Activated CD4-positive, alpha-beta T cell treated with anti-CD3 and anti-CD28 coated beads, Interleukin-2, amount 10 ng/mL, durations not matched to agents 24 days and 14 days (primary cell): ENCODE measurements at regions not wholly inside any gene's neighbourhood (a gene's known extent, or its start where the extent isn't known, plus 50 kb on each side); places are given as distances from the start of the nearest gene placed in this dataset.

Experiments used
- DNase-seq: peaks from one replicate; pipeline ENCODE4 v3.0.0; 2022
- H3K27ac Mint-ChIP-seq: one replicate; pipeline ENCODE4 v1.8.0; 2022; ENCODE audit warnings: mild to moderate bottlenecking, mixed read lengths
- H3K27me3 Mint-ChIP-seq: one replicate; pipeline ENCODE4 v1.8.0; 2022; ENCODE audit warnings: mixed read lengths
- H3K36me3 Mint-ChIP-seq: one replicate; pipeline ENCODE4 v1.8.0; 2022; ENCODE audit warnings: low read depth, mild to moderate bottlenecking, mixed read lengths
- H3K4me1 Mint-ChIP-seq: one replicate; pipeline ENCODE4 v1.8.0; 2021; ENCODE audit warnings: mixed read lengths
- H3K4me3 Mint-ChIP-seq: one replicate; pipeline ENCODE4 v1.8.0; 2022; ENCODE audit warnings: mild to moderate bottlenecking, moderate library complexity, mixed read lengths
- H3K9me3 Mint-ChIP-seq: one replicate; pipeline ENCODE4 v1.8.0; 2021; ENCODE audit warnings: mixed read lengths
- intact Hi-C: fragments of 100-400 bp; cut with micrococcal nuclease; formaldehyde crosslinking; loops from one replicate; pipeline ENCODE4 v1.15.1; 2023

DNA sequence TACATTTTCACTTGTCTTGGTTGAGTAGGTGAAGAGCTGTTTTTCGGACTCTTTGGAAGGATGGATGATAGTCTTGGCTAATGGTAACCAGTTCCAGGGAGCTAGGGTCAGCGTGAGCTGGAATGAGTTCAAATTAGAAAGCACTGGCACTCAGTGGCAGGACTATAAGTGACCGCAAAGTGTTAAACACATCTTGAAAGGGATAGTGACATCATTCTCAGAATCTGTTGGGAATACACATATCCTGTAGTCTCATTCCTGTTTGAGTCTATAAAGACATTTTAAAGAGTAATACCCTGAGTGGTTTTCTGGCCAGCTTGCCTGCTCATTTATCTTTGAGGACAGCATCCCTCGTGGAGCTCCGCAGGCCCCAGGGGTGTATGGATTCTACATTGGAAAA, 56.7 kb upstream of the TMEM248 start:
- H3K36me3 Mint-ChIP-seq, result peaks cover 5% of the 10 kb centered on the region
- H3K27ac Mint-ChIP-seq, result peak overlapping the region; percentile 36
- intact Hi-C loops, result no loop called here

DNA sequence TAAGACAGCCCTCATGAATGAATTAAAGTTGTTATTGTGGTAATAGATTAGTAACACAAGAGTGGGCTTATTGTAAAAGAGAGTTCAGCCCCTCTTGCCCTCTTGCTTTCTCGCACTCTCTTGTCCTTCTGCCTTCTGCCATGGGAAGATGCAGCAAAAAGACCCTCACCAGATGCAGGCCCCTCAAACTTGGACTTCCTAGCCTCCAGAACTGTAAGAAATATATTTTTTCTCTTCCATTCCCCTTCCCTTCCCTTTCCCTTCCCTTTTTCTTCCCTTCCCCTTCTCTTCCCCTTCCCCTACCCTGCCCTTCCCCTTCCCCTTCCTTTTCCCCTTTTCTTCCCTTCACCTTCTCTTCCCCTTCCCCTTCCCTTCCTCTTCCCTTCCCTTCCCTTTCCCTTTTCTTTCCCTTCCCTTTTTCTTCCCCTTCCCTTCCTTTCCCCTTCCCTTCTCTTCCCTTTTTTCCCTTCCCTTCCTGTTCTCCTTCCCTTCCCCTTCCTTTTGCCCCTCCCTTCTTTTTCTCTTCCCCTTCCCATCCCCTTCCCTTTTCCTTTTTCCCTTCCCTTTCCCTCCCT, 55.6 kb upstream of the TMEM248 start:
- peak overlapping the region; percentile 34 for H3K27ac Mint-ChIP-seq
- no peak overlapping the region for H3K4me3 Mint-ChIP-seq
- H3K36me3 Mint-ChIP-seq, result peaks cover 5% of the 10 kb centered on the region
- intact Hi-C loops, result no loop called here
- no peaks in the 10 kb centered on the region for H3K27me3 Mint-ChIP-seq
- no peak for DNase-seq
- no peaks in the 10 kb centered on the region for H3K9me3 Mint-ChIP-seq
- H3K4me1 Mint-ChIP-seq, result peaks cover 6% of the 10 kb centered on the region

More for the DNA sequence above, 56.7 kb upstream of the TMEM248 start:
- no peak overlapping the region for H3K4me3 Mint-ChIP-seq
- no peaks in the 10 kb centered on the region for H3K27me3 Mint-ChIP-seq
- no peak for DNase-seq
- peaks cover 16% of the 10 kb centered on the region for H3K4me1 Mint-ChIP-seq
- no peaks in the 10 kb centered on the region for H3K9me3 Mint-ChIP-seq

DNA sequence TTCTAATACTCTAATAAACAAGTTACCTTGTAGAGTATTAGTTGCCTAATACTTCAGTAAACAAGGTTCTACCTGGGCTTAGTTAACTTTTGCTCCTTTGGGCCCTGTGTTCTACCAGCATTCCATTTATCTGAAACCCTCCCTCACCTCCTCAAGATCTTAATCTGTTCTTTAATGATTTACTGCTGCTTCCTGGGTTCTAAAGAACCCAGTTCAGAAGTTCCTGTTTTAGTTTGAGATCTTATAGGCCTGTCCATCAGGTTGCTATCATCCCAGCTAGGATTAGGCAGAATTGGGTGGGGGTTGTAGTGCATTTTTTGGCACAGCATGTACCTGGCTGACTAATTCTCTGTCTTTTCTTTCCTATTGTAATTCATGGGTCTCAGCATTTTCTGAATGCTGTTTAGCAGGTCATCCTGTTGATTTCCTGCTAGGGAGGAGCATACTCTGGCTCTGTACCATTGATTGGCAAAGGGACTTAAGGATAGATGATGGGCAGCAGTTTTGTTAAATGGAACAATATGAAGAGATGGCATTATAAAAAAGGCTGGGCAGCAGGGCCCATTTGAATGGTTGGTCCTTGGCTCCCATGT, 53.7 kb upstream of the TMEM248 start:
- no peak for DNase-seq
- intact Hi-C loops, result no loop called here
- Mint-ChIP-seq H3K4me1 (peaks cover 3% of the 10 kb centered on the region), H3K27ac (no peak overlapping the region), H3K9me3 (no peaks in the 10 kb centered on the region), H3K36me3 (peaks cover 5% of the 10 kb centered on the region), H3K27me3 (no peaks in the 10 kb centered on the region), H3K4me3 (no peak overlapping the region)

DNA sequence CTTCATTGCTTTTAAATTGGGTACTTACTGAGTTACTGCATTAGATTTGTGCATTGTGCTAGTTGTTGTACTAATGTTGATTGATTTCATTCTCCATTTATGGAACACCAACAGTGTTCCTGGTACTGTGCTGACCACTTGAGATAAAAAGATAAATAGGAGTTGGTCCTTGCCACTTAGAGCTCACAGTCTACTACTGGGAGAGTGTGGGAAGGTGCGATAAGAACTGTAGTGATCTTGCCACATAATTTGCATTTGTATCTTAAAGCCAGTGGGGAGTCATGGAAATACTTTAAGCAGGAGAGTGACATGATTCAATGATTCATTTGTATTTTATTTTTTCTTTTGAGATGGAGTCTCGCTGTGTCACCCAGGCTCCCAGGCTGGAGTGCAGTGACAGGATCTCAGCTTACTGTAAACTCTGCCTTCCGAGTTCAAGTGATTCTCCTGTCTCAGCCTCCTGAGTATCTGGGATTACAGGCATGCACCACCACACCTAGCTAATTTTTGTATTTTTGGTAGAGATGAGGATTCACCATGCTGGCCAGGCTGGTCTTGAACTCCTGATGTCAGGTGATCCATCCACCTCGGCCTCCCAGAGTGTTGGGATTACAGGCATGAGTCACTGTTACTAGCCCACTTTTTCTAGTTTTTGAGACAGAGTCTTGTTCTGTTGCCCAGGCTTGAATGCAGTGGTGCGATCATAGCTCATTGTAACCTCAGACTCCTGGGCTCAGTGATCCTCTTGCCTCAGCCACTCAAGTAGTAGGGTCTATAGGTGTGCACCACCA, 51.2 kb upstream of the TMEM248 start:
- Mint-ChIP-seq H3K4me1 (no peaks in the 10 kb centered on the region), H3K27ac (peak overlapping the region; percentile 68), H3K9me3 (no peaks in the 10 kb centered on the region), H3K36me3 (peaks cover 2% of the 10 kb centered on the region), H3K4me3 (no peak overlapping the region), H3K27me3 (no peaks in the 10 kb centered on the region)
- no peak for DNase-seq
- intact Hi-C loops, result loop anchor here (1.0 kb wide), 2 partner anchors 10 to 17 kb away; no protein-coding TSS in a partner anchor

DNA sequence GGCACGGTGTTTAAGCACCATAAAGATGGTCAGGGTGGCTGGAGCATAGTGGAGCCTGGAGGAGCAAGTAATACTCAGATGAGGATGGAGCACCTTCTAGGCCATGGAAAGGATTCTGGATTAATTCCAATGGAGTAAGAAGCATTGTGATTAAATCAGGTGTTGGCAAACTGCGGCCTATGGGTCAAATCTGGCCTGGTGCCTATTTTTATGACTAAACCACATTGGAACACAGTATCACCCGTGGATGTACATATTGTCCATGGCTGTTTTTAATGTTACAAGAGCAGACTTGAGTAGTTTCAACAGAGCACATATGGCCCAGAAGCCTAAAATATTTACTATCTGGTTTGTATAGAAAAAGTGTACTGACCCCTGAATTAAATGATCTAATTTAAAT, 49.9 kb upstream of the TMEM248 start:
- H3K27me3 Mint-ChIP-seq, result no peaks in the 10 kb centered on the region
- no peak overlapping the region for H3K4me3 Mint-ChIP-seq
- H3K27ac Mint-ChIP-seq, result peak overlapping the region; percentile 17
- DNase-seq, result no peak
- H3K4me1 Mint-ChIP-seq, result no peaks in the 10 kb centered on the region
- H3K9me3 Mint-ChIP-seq, result no peaks in the 10 kb centered on the region
- intact Hi-C loops, result no loop called here
- peaks cover 2% of the 10 kb centered on the region for H3K36me3 Mint-ChIP-seq
